ENCODE measurements at regions not wholly inside any gene's neighbourhood (a gene's known extent, or its start where the extent isn't known, plus 50 kb on each side); places are given as distances from the start of the nearest gene placed in this dataset.

DNA sequence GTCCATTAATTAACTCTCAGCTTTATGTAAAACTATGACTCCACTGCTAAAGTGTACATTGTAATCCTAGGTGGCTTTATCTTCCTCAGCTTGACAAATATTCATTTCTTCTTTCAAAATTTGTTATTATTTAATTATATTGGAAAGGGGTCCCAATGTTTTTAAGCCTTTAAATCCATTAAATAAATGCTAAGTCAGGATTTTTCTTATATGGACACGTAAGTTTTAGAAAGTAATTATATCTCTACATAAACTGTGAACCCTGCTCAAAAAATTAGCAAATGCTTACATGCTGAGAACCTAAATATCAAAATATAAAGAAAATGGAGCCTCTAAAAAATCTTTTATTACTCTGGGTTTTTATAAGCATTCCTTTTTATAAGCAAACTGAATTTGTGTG, 78.2 kb upstream of the MIR17HG start:
- Histone ChIP-seq H4K8ac (ENCODE audit: low read depth, low read length) (no peak overlapping the region), H3K14ac (ENCODE audit: low read length) (no peak overlapping the region), H3K4me2 (ENCODE audit: low read length) (no peak overlapping the region), H3K4ac (ENCODE audit: low read depth, low read length) (no peak overlapping the region), H3K23ac (ENCODE audit: low read length) (no peak overlapping the region), H4K91ac (ENCODE audit: low read depth, low read length) (no peak overlapping the region), H3K36me3 (ENCODE audit: control insufficient read depth in 1 of 2, insufficient read depth in 2 of 2, low read length in 2 of 2) (no peaks in the 10 kb centered on the region), H2BK5ac (ENCODE audit: low read depth, low read length, poor library complexity) (no peak overlapping the region), H4K12ac (ENCODE audit: low read depth, low read length) (no peak overlapping the region), H2AK5ac (ENCODE audit: low read length) (no peak overlapping the region), H3K79me1 (ENCODE audit: low read length) (no peaks in the 10 kb centered on the region), H3K9ac (ENCODE audit: low read length) (no peak overlapping the region), H3K9me3 (ENCODE audit: insufficient read depth, low read depth, low read length) (peaks cover 3% of the 10 kb centered on the region), H3K27ac (ENCODE audit: low read depth, low read length) (no peak overlapping the region), H3K79me2 (ENCODE audit: control insufficient read depth, insufficient read depth, low read length, poor library complexity) (no peaks in the 10 kb centered on the region), H2AFZ (ENCODE audit: insufficient read depth, low read length, poor library complexity) (no peak overlapping the region), H3K4me1 (ENCODE audit: control insufficient read depth in 1 of 2, insufficient read depth in 2 of 2, low read length in 2 of 2) (no peaks in the 10 kb centered on the region), H3K18ac (ENCODE audit: low read length) (no peak overlapping the region), H3K4me3 (ENCODE audit: low read depth, low read length) (no peak overlapping the region), H3K27me3 (ENCODE audit: insufficient read depth, low read length) (no peaks in the 10 kb centered on the region), H2BK12ac (ENCODE audit: low read length) (no peak overlapping the region), H2BK120ac (ENCODE audit: insufficient read depth, low read length, poor library complexity) (no peak overlapping the region)
- no CpG with 5 or more reads among the region's 1 CpG for WGBS (ENCODE audit: extremely low coverage, insufficient coverage, insufficient read length)
- no peak for DNase-seq

- Histone ChIP-seq H3K4me3 (ENCODE audit: low read depth, low read length) (no peak overlapping the region), H3K79me1 (ENCODE audit: low read length) (no peaks in the 10 kb centered on the region), H2BK12ac (ENCODE audit: low read length) (no peak overlapping the region), H2BK5ac (ENCODE audit: low read depth, low read length, poor library complexity) (no peak overlapping the region), H3K27ac (ENCODE audit: low read depth, low read length) (no peak overlapping the region), H2AFZ (ENCODE audit: insufficient read depth, low read length, poor library complexity) (no peak overlapping the region), H3K36me3 (ENCODE audit: control insufficient read depth in 1 of 2, insufficient read depth in 2 of 2, low read length in 2 of 2) (no peaks in the 10 kb centered on the region), H2BK120ac (ENCODE audit: insufficient read depth, low read length, poor library complexity) (no peak overlapping the region), H4K91ac (ENCODE audit: low read depth, low read length) (no peak overlapping the region), H4K8ac (ENCODE audit: low read depth, low read length) (no peak overlapping the region), H3K18ac (ENCODE audit: low read length) (no peak overlapping the region), H3K27me3 (ENCODE audit: insufficient read depth, low read length) (no peaks in the 10 kb centered on the region), H3K14ac (ENCODE audit: low read length) (no peak overlapping the region), H3K4me1 (ENCODE audit: control insufficient read depth in 1 of 2, insufficient read depth in 2 of 2, low read length in 2 of 2) (no peaks in the 10 kb centered on the region), H3K4me2 (ENCODE audit: low read length) (no peak overlapping the region), H3K9me3 (ENCODE audit: insufficient read depth, low read depth, low read length) (peaks cover 3% of the 10 kb centered on the region), H2AK5ac (ENCODE audit: low read length) (no peak overlapping the region), H3K79me2 (ENCODE audit: control insufficient read depth, insufficient read depth, low read length, poor library complexity) (no peaks in the 10 kb centered on the region), H3K23ac (ENCODE audit: low read length) (no peak overlapping the region), H3K9ac (ENCODE audit: low read length) (no peak overlapping the region), H4K12ac (ENCODE audit: low read depth, low read length) (no peak overlapping the region), H3K4ac (ENCODE audit: low read depth, low read length) (no peak overlapping the region)
- WGBS (ENCODE audit: extremely low coverage, insufficient coverage, insufficient read length), result no CpG with 5 or more reads among the region's 3 CpGs
- no peak for DNase-seq
Measured at GRCh38 chr13:91270031-91270430, 77.5 kb upstream of the MIR17HG start.

- H3K4me2 ChIP-seq (ENCODE audit: low read length), result no peak overlapping the region
- no peak overlapping the region for H3K27ac ChIP-seq (ENCODE audit: low read depth, low read length)
- H3K4me3 ChIP-seq (ENCODE audit: low read depth, low read length), result no peak overlapping the region
- H2BK5ac ChIP-seq (ENCODE audit: low read depth, low read length, poor library complexity), result no peak overlapping the region
- H3K23ac ChIP-seq (ENCODE audit: low read length), result no peak overlapping the region
- no peak overlapping the region for H2BK12ac ChIP-seq (ENCODE audit: low read length)
- no peaks in the 10 kb centered on the region for H3K79me2 ChIP-seq (ENCODE audit: control insufficient read depth, insufficient read depth, low read length, poor library complexity)
- H4K12ac ChIP-seq (ENCODE audit: low read depth, low read length), result no peak overlapping the region
- no peak for DNase-seq
- no peak overlapping the region for H3K4ac ChIP-seq (ENCODE audit: low read depth, low read length)
- H2BK120ac ChIP-seq (ENCODE audit: insufficient read depth, low read length, poor library complexity), result no peak overlapping the region
- no peak overlapping the region for H3K9ac ChIP-seq (ENCODE audit: low read length)
- no peak overlapping the region for H2AFZ ChIP-seq (ENCODE audit: insufficient read depth, low read length, poor library complexity)
- no peak overlapping the region for H3K18ac ChIP-seq (ENCODE audit: low read length)
- H2AK5ac ChIP-seq (ENCODE audit: low read length), result no peak overlapping the region
- no peaks in the 10 kb centered on the region for H3K27me3 ChIP-seq (ENCODE audit: insufficient read depth, low read length)
- H3K14ac ChIP-seq (ENCODE audit: low read length), result no peak overlapping the region
- no peaks in the 10 kb centered on the region for H3K4me1 ChIP-seq (ENCODE audit: control insufficient read depth in 1 of 2, insufficient read depth in 2 of 2, low read length in 2 of 2)
- no peak overlapping the region for H4K8ac ChIP-seq (ENCODE audit: low read depth, low read length)
- no peak overlapping the region for H4K91ac ChIP-seq (ENCODE audit: low read depth, low read length)
- no peaks in the 10 kb centered on the region for H3K79me1 ChIP-seq (ENCODE audit: low read length)
- H3K9me3 ChIP-seq (ENCODE audit: insufficient read depth, low read depth, low read length), result no peaks in the 10 kb centered on the region
- no peaks in the 10 kb centered on the region for H3K36me3 ChIP-seq (ENCODE audit: control insufficient read depth in 1 of 2, insufficient read depth in 2 of 2, low read length in 2 of 2)
- WGBS (ENCODE audit: extremely low coverage, insufficient coverage, insufficient read length), result no CpG with 5 or more reads among the region's 9 CpGs
Measured at GRCh38 chr13:91272235-91272777, 75.2 kb upstream of the MIR17HG start.

GRCh38 chr13:91273675-91274074, 73.8 kb upstream of the MIR17HG start:
- Histone ChIP-seq H3K27ac (ENCODE audit: low read depth, low read length) (no peak overlapping the region), H3K36me3 (ENCODE audit: control insufficient read depth in 1 of 2, insufficient read depth in 2 of 2, low read length in 2 of 2) (no peaks in the 10 kb centered on the region), H3K4me1 (ENCODE audit: control insufficient read depth in 1 of 2, insufficient read depth in 2 of 2, low read length in 2 of 2) (no peaks in the 10 kb centered on the region), H3K14ac (ENCODE audit: low read length) (no peak overlapping the region), H4K12ac (ENCODE audit: low read depth, low read length) (no peak overlapping the region), H3K9me3 (ENCODE audit: insufficient read depth, low read depth, low read length) (no peaks in the 10 kb centered on the region), H3K4me3 (ENCODE audit: low read depth, low read length) (no peak overlapping the region), H2BK120ac (ENCODE audit: insufficient read depth, low read length, poor library complexity) (no peak overlapping the region), H2AK5ac (ENCODE audit: low read length) (no peak overlapping the region), H4K8ac (ENCODE audit: low read depth, low read length) (no peak overlapping the region), H2BK12ac (ENCODE audit: low read length) (no peak overlapping the region), H3K4me2 (ENCODE audit: low read length) (no peak overlapping the region), H3K79me2 (ENCODE audit: control insufficient read depth, insufficient read depth, low read length, poor library complexity) (no peaks in the 10 kb centered on the region), H3K9ac (ENCODE audit: low read length) (no peak overlapping the region), H3K4ac (ENCODE audit: low read depth, low read length) (no peak overlapping the region), H3K27me3 (ENCODE audit: insufficient read depth, low read length) (no peaks in the 10 kb centered on the region), H3K18ac (ENCODE audit: low read length) (no peak overlapping the region), H3K79me1 (ENCODE audit: low read length) (no peaks in the 10 kb centered on the region), H3K23ac (ENCODE audit: low read length) (no peak overlapping the region), H4K91ac (ENCODE audit: low read depth, low read length) (no peak overlapping the region), H2AFZ (ENCODE audit: insufficient read depth, low read length, poor library complexity) (no peak overlapping the region), H2BK5ac (ENCODE audit: low read depth, low read length, poor library complexity) (no peak overlapping the region)
- no peak for DNase-seq
- WGBS (ENCODE audit: extremely low coverage, insufficient coverage, insufficient read length), result no CpG with 5 or more reads among the region's 3 CpGs

Measured in trophoblast cell (in vitro differentiated cells and primary cell).